Transverse colon (tissue), 4 donors: ENCODE measurements at regions not wholly inside any gene's neighbourhood (a gene's known extent, or its start where the extent isn't known, plus 50 kb on each side); places are given as distances from the start of the nearest gene placed in this dataset.

ENCODE experiments used
- DNase-seq: peaks from one replicate; pipeline ENCODE4 v3.0.0-alpha.2; 2019
- H3K27ac ChIP-seq, 4 donors: fragments of 200-600 bp; sonication (generic); 2 replicates each; pipeline ENCODE4 v1.5.1; 2016 to 2018; ENCODE audit warnings: inconsistent platforms in 4 of 4
- H3K27me3 ChIP-seq: fragments of 200-600 bp; sonication (generic); 2 replicates; pipeline ENCODE4 v1.5.1; 2017; ENCODE audit warnings: inconsistent platforms
- H3K36me3 ChIP-seq, 4 donors: fragments of 200-600 bp; sonication (generic); 2 replicates each; pipeline ENCODE4 v1.5.1; 2017 to 2019; ENCODE audit warnings: inconsistent platforms in 4 of 4
- H3K4me1 ChIP-seq, 4 donors: fragments of 200-600 bp; sonication (generic); 2 replicates each; pipeline ENCODE4 v1.5.1; 2017 to 2020; ENCODE audit warnings: inconsistent platforms in 4 of 4
- H3K4me3 ChIP-seq, 4 donors: fragments of 200-600 bp; sonication (generic); 1 replicate in 1 of 4; 2 replicates in 3 of 4; pipeline versions ENCODE4 v1.5.1 to v1.6.1; 2017 to 2019; ENCODE audit warnings: inconsistent platforms in 4 of 4
- H3K9me3 ChIP-seq, 2 donors: fragments of 200-600 bp; sonication (generic); 2 replicates each; pipeline ENCODE4 v1.5.1; 2017 to 2019; ENCODE audit warnings: inconsistent platforms in 2 of 2
- CTCF ChIP-seq, 5 experiments: fragments of 200-600 bp in 3 of 5; fragments of 450-650 bp in 2 of 5; sonication (generic) in 3 of 5; IDR thresholded peaks; 1 replicate in 2 of 5; 2 replicates in 3 of 5; pipeline ENCODE4 v1.5.1; 2016 to 2017; ENCODE audit warnings: antibody characterized with exemption in 5 of 5, inconsistent platforms in 3 of 5, mild to moderate bottlenecking in 2 of 5, moderate library complexity in 1 of 5
- EP300 ChIP-seq: sonication (generic); formaldehyde crosslinking; IDR thresholded peaks from one replicate; pipeline ENCODE4 v1.6.1; 2017; ENCODE audit warnings: antibody characterized with exemption, low read depth
- POLR2A ChIP-seq: fragments of 450-650 bp; IDR thresholded peaks from one replicate; pipeline ENCODE4 v1.6.1; 2016; ENCODE audit warnings: antibody characterized with exemption, mild to moderate bottlenecking, moderate library complexity
- POLR2AphosphoS5 ChIP-seq, 3 donors: sonication (generic); formaldehyde crosslinking; IDR thresholded peaks; one replicate each; pipeline ENCODE4 v1.6.1; 2016; ENCODE audit warnings: antibody characterized with exemption in 3 of 3
- WGBS, 2 donors: methylation state at CpG; one replicate each; pipeline ENCODE4 v1.1.5; 2018; ENCODE audit warnings: low coverage in 1 of 2; 5-methylcytosine and 5-hydroxymethylcytosine counted together
- in situ Hi-C, 4 donors: fragments of 200-750 bp; cut with MboI; loops; one replicate each; pipeline versions ENCODE4 v1.15.0 to v1.15.1; 2017; ENCODE audit warnings: low sequenced_read_pairs in 3 of 4, low pct_ligation_motif_present in 1 of 4, low pct_unique_long_range_greater_than_20kb in 1 of 4
- intact Hi-C: fragments of 100-400 bp; cut with DNase I; formaldehyde crosslinking; loops from one replicate; pipeline ENCODE4 v1.15.1; 2023; ENCODE audit warnings: low total_unique reads

GRCh38 chr5:54756301-54756700 lies 229.1 kb downstream of the ESM1 start:
- no peak for TF ChIP-seq POLR2AphosphoS5 (IDR thresholded peaks at IDR 0.05)
- TF ChIP-seq CTCF (IDR thresholded peaks at IDR 0.05): no peak
- TF ChIP-seq POLR2A: no peak
- no peak for TF ChIP-seq EP300
- Histone ChIP-seq H3K27ac (no peak overlapping the region), H3K9me3 (no peaks in the 10 kb centered on the region), H3K4me3 (no peak overlapping the region), H3K36me3 (no peaks in the 10 kb centered on the region), H3K4me1 (peaks cover 0 to 3% (median 0%) of the 10 kb centered on the region in 4 donors), H3K27me3 (no peaks in the 10 kb centered on the region)
- in situ Hi-C loops: no loop called here
- intact Hi-C loops: no loop called here
- no peak for DNase-seq
- 65 to 73% methylated on average over 3 to 4 of the region's 4 CpGs for WGBS, 2 donors

DNA sequence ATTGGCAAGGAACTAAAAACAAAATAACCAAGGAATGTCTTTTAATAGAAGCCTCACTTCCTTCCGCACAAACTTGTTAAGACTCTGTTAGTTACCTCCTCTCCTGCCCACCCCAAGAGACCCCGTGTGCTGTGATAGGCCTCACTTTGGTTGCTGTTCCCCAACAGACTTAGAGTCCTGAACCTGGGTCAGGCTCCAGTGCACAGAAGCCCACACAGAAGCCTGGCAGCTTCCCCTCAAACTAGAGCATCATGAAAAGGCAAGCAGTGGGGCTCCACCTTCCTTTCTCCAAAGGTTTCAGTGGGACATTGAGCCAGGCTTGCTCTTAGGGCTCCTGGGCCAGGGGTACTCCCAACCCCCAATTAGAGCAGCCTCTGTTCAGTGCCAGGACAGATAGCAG lies 230.5 kb downstream of the ESM1 start:
- DNase-seq: no peak
- H3K36me3 ChIP-seq: no peaks in the 10 kb centered on the region
- H3K4me3 ChIP-seq: no peak overlapping the region
- no peaks in the 10 kb centered on the region for H3K27me3 ChIP-seq
- no peak for TF ChIP-seq POLR2AphosphoS5 (IDR thresholded peaks at IDR 0.05)
- TF ChIP-seq CTCF (IDR thresholded peaks at IDR 0.05): no peak
- no peak for TF ChIP-seq POLR2A
- TF ChIP-seq EP300: no peak
- H3K27ac ChIP-seq: no peak overlapping the region
- peaks cover 0 to 3% (median 0%) of the 10 kb centered on the region in 4 donors for H3K4me1 ChIP-seq
- intact Hi-C loops (no loop called here), in situ Hi-C loops (no loop called here)
- no peaks in the 10 kb centered on the region for H3K9me3 ChIP-seq
- 74 to 78% methylated on average over 2 of the region's 2 CpGs for WGBS, 2 donors

DNA sequence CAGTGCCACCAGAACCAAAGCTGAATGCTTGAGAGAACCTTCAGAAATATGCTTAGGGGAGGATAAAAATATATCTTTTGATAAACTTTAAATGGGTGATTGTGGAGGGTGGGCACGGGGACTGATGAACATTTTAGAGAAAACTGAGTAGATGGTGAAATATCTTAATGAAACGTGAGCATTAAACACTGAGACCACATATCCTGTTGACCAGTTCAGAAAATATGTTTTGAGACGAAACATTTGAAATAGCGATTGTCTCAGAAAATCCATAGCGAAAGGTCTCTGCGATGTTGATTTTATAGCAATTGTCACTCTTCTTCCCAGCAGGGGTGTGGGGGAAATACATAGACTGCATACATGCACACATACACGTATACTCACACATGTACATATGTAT lies 231.0 kb downstream of the ESM1 start:
- WGBS, 2 donors: 93 to 94% methylated on average over 7 of the region's 7 CpGs
- Histone ChIP-seq H3K4me3 (no peak overlapping the region), H3K27ac (no peak overlapping the region), H3K4me1 (peaks cover 0 to 3% (median 0%) of the 10 kb centered on the region in 4 donors), H3K27me3 (no peaks in the 10 kb centered on the region), H3K36me3 (no peaks in the 10 kb centered on the region), H3K9me3 (no peaks in the 10 kb centered on the region)
- intact Hi-C loops: no loop called here
- no peak for DNase-seq
- TF ChIP-seq POLR2A: no peak
- TF ChIP-seq CTCF (IDR thresholded peaks at IDR 0.05): no peak
- no peak for TF ChIP-seq EP300
- no peak for TF ChIP-seq POLR2AphosphoS5 (IDR thresholded peaks at IDR 0.05)
- in situ Hi-C loops: no loop called here

- no peaks in the 10 kb centered on the region for H3K9me3 ChIP-seq
- H3K36me3 ChIP-seq: no peaks in the 10 kb centered on the region
- no peak for DNase-seq
- TF ChIP-seq CTCF (IDR thresholded peaks at IDR 0.05): no peak
- no peak for TF ChIP-seq POLR2AphosphoS5 (IDR thresholded peaks at IDR 0.05)
- no peak for TF ChIP-seq EP300
- TF ChIP-seq POLR2A: no peak
- intact Hi-C loops (no loop called here), in situ Hi-C loops (no loop called here)
- peaks cover 0 to 3% (median 0%) of the 10 kb centered on the region in 4 donors for H3K4me1 ChIP-seq
- H3K27ac ChIP-seq: no peak overlapping the region
- no peak overlapping the region for H3K4me3 ChIP-seq
- H3K27me3 ChIP-seq: no peaks in the 10 kb centered on the region
- WGBS, 2 donors: 92 to 93% methylated on average over 1 of the region's 1 CpG
These were observed 231.6 kb downstream of the ESM1 start for GRCh38 chr5:54753753-54754152.
